ENCODE measurements at regions not wholly inside any gene's neighbourhood (a gene's known extent, or its start where the extent isn't known, plus 50 kb on each side); places are given as distances from the start of the nearest gene placed in this dataset.

- no peak for TF ChIP-seq CTCF (IDR thresholded peaks at IDR 0.05)
- TF ChIP-seq EZH2 (IDR thresholded peaks at IDR 0.05) = no peak
These were observed 579.2 kb downstream of the PTPRC start for GRCh38 chr1:199218065-199218464.

All from neural progenitor cell (in vitro differentiated cells).